ENCODE measurements at regions not wholly inside any gene's neighbourhood (a gene's known extent, or its start where the extent isn't known, plus 50 kb on each side); places are given as distances from the start of the nearest gene placed in this dataset.

GRCh38 chr13:90436697-90437096 is 910.8 kb upstream of the MIR17HG start:
- TF ChIP-seq CTCF (IDR thresholded peaks at IDR 0.05; ENCODE audit: low read depth, low read length, poor library complexity, severe bottlenecking) (no peak), EZH2phosphoT487 (IDR thresholded peaks at IDR 0.05; ENCODE audit: borderline replicate concordance, low read length) (no peak)
